ENCODE measurements at regions not wholly inside any gene's neighbourhood (a gene's known extent, or its start where the extent isn't known, plus 50 kb on each side); places are given as distances from the start of the nearest gene placed in this dataset.

DNA sequence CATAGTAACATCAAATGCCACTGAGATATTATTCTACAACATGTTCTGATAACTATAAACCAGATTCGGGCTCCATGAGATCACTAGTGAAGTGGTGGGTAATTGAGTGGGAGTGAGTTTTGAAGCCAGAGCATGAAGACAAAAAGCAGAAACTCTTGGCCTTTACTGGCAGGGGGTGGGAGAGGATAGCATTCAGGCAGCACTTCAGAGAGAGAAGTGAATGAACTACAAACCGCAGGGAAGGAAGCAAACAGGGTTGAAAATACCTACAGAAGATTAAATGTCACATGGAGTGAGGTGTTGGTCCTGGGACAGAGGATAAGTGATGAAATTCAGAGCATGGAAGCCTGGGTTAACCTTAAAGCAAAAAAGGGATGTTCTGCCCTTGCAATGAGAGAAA is 250.0 kb downstream of the EPM2A start:
- no peak overlapping the region for H3K9ac ChIP-seq (ENCODE audit: low read length)
- no peak overlapping the region for H3K4me3 ChIP-seq (ENCODE audit: low read depth in 1 of 2, low read length in 2 of 2)
- H3K4me1 ChIP-seq (ENCODE audit: insufficient read depth, low read length) = no peaks in the 10 kb centered on the region
- H3K9me3 ChIP-seq (ENCODE audit: low read length) = no peaks in the 10 kb centered on the region
- H3K27ac ChIP-seq (ENCODE audit: low read depth, low read length) = no peak overlapping the region
- H3K27me3 ChIP-seq (ENCODE audit: control insufficient read depth in 1 of 2, insufficient read depth in 2 of 2, low read length in 2 of 2) = no peaks in the 10 kb centered on the region
- H3K36me3 ChIP-seq (ENCODE audit: insufficient read depth, low read length) = no peaks in the 10 kb centered on the region

- Histone ChIP-seq H3K4me3 (ENCODE audit: low read depth in 1 of 2, low read length in 2 of 2) (no peak overlapping the region), H3K4me1 (ENCODE audit: insufficient read depth, low read length) (no peaks in the 10 kb centered on the region)
Observed at GRCh38 chr6:145486306-145486705, 249.0 kb downstream of the EPM2A start.

GRCh38 chr6:145489583-145489982 is 245.7 kb downstream of the EPM2A start:
- H3K4me3 ChIP-seq (ENCODE audit: low read depth in 1 of 2, low read length in 2 of 2) = no peak overlapping the region
- no peaks in the 10 kb centered on the region for H3K27me3 ChIP-seq (ENCODE audit: control insufficient read depth in 1 of 2, insufficient read depth in 2 of 2, low read length in 2 of 2)
- H3K9ac ChIP-seq (ENCODE audit: low read length) = no peak overlapping the region
- no peaks in the 10 kb centered on the region for H3K9me3 ChIP-seq (ENCODE audit: low read length)
- no peaks in the 10 kb centered on the region for H3K4me1 ChIP-seq (ENCODE audit: insufficient read depth, low read length)
- no peak overlapping the region for H3K27ac ChIP-seq (ENCODE audit: low read depth, low read length)
- H3K36me3 ChIP-seq (ENCODE audit: insufficient read depth, low read length) = no peaks in the 10 kb centered on the region

More at GRCh38 chr6:145486306-145486705, 249.0 kb downstream of the EPM2A start:
- Histone ChIP-seq H3K36me3 (ENCODE audit: insufficient read depth, low read length) (no peaks in the 10 kb centered on the region), H3K9me3 (ENCODE audit: low read length) (no peaks in the 10 kb centered on the region), H3K9ac (ENCODE audit: low read length) (no peak overlapping the region), H3K27ac (ENCODE audit: low read depth, low read length) (no peak overlapping the region), H3K27me3 (ENCODE audit: control insufficient read depth in 1 of 2, insufficient read depth in 2 of 2, low read length in 2 of 2) (no peaks in the 10 kb centered on the region)

- H3K4me1 ChIP-seq (ENCODE audit: insufficient read depth, low read length) = no peaks in the 10 kb centered on the region
Observed at GRCh38 chr6:145490068-145490467, 245.3 kb downstream of the EPM2A start.

GRCh38 chr6:145491126-145491525 is 244.2 kb downstream of the EPM2A start:
- H3K4me1 ChIP-seq (ENCODE audit: insufficient read depth, low read length) = no peaks in the 10 kb centered on the region
- no peak overlapping the region for H3K4me3 ChIP-seq (ENCODE audit: low read depth in 1 of 2, low read length in 2 of 2)
- H3K27ac ChIP-seq (ENCODE audit: low read depth, low read length) = no peak overlapping the region
- no peaks in the 10 kb centered on the region for H3K27me3 ChIP-seq (ENCODE audit: control insufficient read depth in 1 of 2, insufficient read depth in 2 of 2, low read length in 2 of 2)
- H3K36me3 ChIP-seq (ENCODE audit: insufficient read depth, low read length) = no peaks in the 10 kb centered on the region
- H3K9ac ChIP-seq (ENCODE audit: low read length) = no peak overlapping the region
- H3K9me3 ChIP-seq (ENCODE audit: low read length) = no peaks in the 10 kb centered on the region

More at GRCh38 chr6:145490068-145490467, 245.3 kb downstream of the EPM2A start:
- no peak overlapping the region for H3K4me3 ChIP-seq (ENCODE audit: low read depth in 1 of 2, low read length in 2 of 2)
- H3K36me3 ChIP-seq (ENCODE audit: insufficient read depth, low read length) = no peaks in the 10 kb centered on the region
- no peaks in the 10 kb centered on the region for H3K27me3 ChIP-seq (ENCODE audit: control insufficient read depth in 1 of 2, insufficient read depth in 2 of 2, low read length in 2 of 2)
- no peak overlapping the region for H3K9ac ChIP-seq (ENCODE audit: low read length)
- no peak overlapping the region for H3K27ac ChIP-seq (ENCODE audit: low read depth, low read length)
- H3K9me3 ChIP-seq (ENCODE audit: low read length) = no peaks in the 10 kb centered on the region

- H3K9ac ChIP-seq (ENCODE audit: low read length) = no peak overlapping the region
- H3K27me3 ChIP-seq (ENCODE audit: control insufficient read depth in 1 of 2, insufficient read depth in 2 of 2, low read length in 2 of 2) = no peaks in the 10 kb centered on the region
- no peaks in the 10 kb centered on the region for H3K36me3 ChIP-seq (ENCODE audit: insufficient read depth, low read length)
- no peaks in the 10 kb centered on the region for H3K4me1 ChIP-seq (ENCODE audit: insufficient read depth, low read length)
- H3K9me3 ChIP-seq (ENCODE audit: low read length) = no peaks in the 10 kb centered on the region
- no peak overlapping the region for H3K4me3 ChIP-seq (ENCODE audit: low read depth in 1 of 2, low read length in 2 of 2)
- no peak overlapping the region for H3K27ac ChIP-seq (ENCODE audit: low read depth, low read length)
Observed at GRCh38 chr6:145497006-145497405, 238.3 kb downstream of the EPM2A start.

GRCh38 chr6:145498425-145498824 is 236.9 kb downstream of the EPM2A start:
- Histone ChIP-seq H3K27ac (ENCODE audit: low read depth, low read length) (no peak overlapping the region), H3K27me3 (ENCODE audit: control insufficient read depth in 1 of 2, insufficient read depth in 2 of 2, low read length in 2 of 2) (no peaks in the 10 kb centered on the region), H3K36me3 (ENCODE audit: insufficient read depth, low read length) (no peaks in the 10 kb centered on the region), H3K4me3 (ENCODE audit: low read depth in 1 of 2, low read length in 2 of 2) (no peak overlapping the region), H3K9ac (ENCODE audit: low read length) (no peak overlapping the region), H3K4me1 (ENCODE audit: insufficient read depth, low read length) (no peaks in the 10 kb centered on the region), H3K9me3 (ENCODE audit: low read length) (no peaks in the 10 kb centered on the region)

- Histone ChIP-seq H3K9ac (ENCODE audit: low read length) (no peak overlapping the region), H3K4me1 (ENCODE audit: insufficient read depth, low read length) (no peaks in the 10 kb centered on the region), H3K27ac (ENCODE audit: low read depth, low read length) (no peak overlapping the region), H3K9me3 (ENCODE audit: low read length) (no peaks in the 10 kb centered on the region), H3K4me3 (ENCODE audit: low read depth in 1 of 2, low read length in 2 of 2) (no peak overlapping the region), H3K27me3 (ENCODE audit: control insufficient read depth in 1 of 2, insufficient read depth in 2 of 2, low read length in 2 of 2) (no peaks in the 10 kb centered on the region), H3K36me3 (ENCODE audit: insufficient read depth, low read length) (no peaks in the 10 kb centered on the region)
Observed at GRCh38 chr6:145502416-145502815, 232.9 kb downstream of the EPM2A start.

GRCh38 chr6:145506136-145506535 is 229.2 kb downstream of the EPM2A start:
- Histone ChIP-seq H3K27ac (ENCODE audit: low read depth, low read length) (no peak overlapping the region), H3K27me3 (ENCODE audit: control insufficient read depth in 1 of 2, insufficient read depth in 2 of 2, low read length in 2 of 2) (no peaks in the 10 kb centered on the region), H3K9ac (ENCODE audit: low read length) (no peak overlapping the region), H3K4me3 (ENCODE audit: low read depth in 1 of 2, low read length in 2 of 2) (no peak overlapping the region), H3K36me3 (ENCODE audit: insufficient read depth, low read length) (no peaks in the 10 kb centered on the region), H3K4me1 (ENCODE audit: insufficient read depth, low read length) (no peaks in the 10 kb centered on the region), H3K9me3 (ENCODE audit: low read length) (no peaks in the 10 kb centered on the region)

- H3K9ac ChIP-seq (ENCODE audit: low read length) = no peak overlapping the region
- no peaks in the 10 kb centered on the region for H3K27me3 ChIP-seq (ENCODE audit: control insufficient read depth in 1 of 2, insufficient read depth in 2 of 2, low read length in 2 of 2)
- no peaks in the 10 kb centered on the region for H3K4me1 ChIP-seq (ENCODE audit: insufficient read depth, low read length)
- H3K27ac ChIP-seq (ENCODE audit: low read depth, low read length) = no peak overlapping the region
- no peak overlapping the region for H3K4me3 ChIP-seq (ENCODE audit: low read depth in 1 of 2, low read length in 2 of 2)
- H3K9me3 ChIP-seq (ENCODE audit: low read length) = no peaks in the 10 kb centered on the region
- no peaks in the 10 kb centered on the region for H3K36me3 ChIP-seq (ENCODE audit: insufficient read depth, low read length)
Observed at GRCh38 chr6:145506565-145506964, 228.8 kb downstream of the EPM2A start.

DNA sequence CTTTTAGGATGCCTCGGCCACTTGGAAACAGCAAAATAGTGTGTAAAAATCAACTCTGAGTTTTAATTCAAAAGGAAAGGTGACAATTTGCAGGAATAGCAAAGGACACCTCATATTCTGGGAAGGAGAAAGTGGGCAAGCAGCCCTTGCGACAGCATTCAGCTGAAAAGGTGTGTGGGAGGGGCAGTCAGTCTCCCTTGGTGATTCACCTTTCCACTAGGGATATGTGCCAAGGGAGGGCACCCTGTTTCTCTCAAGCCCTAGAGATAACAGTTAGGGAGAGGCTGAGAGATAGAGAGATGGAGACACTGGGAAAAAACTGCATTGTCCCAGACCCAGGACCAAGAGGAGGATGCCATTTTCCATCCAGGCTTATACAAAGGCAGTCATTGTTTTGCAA is 228.1 kb downstream of the EPM2A start:
- H3K36me3 ChIP-seq (ENCODE audit: insufficient read depth, low read length) = no peaks in the 10 kb centered on the region
- H3K27ac ChIP-seq (ENCODE audit: low read depth, low read length) = no peak overlapping the region
- no peaks in the 10 kb centered on the region for H3K4me1 ChIP-seq (ENCODE audit: insufficient read depth, low read length)
- H3K27me3 ChIP-seq (ENCODE audit: control insufficient read depth in 1 of 2, insufficient read depth in 2 of 2, low read length in 2 of 2) = no peaks in the 10 kb centered on the region
- H3K9ac ChIP-seq (ENCODE audit: low read length) = no peak overlapping the region
- H3K9me3 ChIP-seq (ENCODE audit: low read length) = no peaks in the 10 kb centered on the region
- no peak overlapping the region for H3K4me3 ChIP-seq (ENCODE audit: low read depth in 1 of 2, low read length in 2 of 2)

GRCh38 chr6:145508107-145508506 is 227.2 kb downstream of the EPM2A start:
- Histone ChIP-seq H3K4me3 (ENCODE audit: low read depth in 1 of 2, low read length in 2 of 2) (no peak overlapping the region), H3K36me3 (ENCODE audit: insufficient read depth, low read length) (no peaks in the 10 kb centered on the region), H3K4me1 (ENCODE audit: insufficient read depth, low read length) (no peaks in the 10 kb centered on the region), H3K9ac (ENCODE audit: low read length) (no peak overlapping the region), H3K9me3 (ENCODE audit: low read length) (no peaks in the 10 kb centered on the region), H3K27ac (ENCODE audit: low read depth, low read length) (no peak overlapping the region), H3K27me3 (ENCODE audit: control insufficient read depth in 1 of 2, insufficient read depth in 2 of 2, low read length in 2 of 2) (no peaks in the 10 kb centered on the region)
